HUES48 (cell line): ENCODE measurements at regions not wholly inside any gene's neighbourhood (a gene's known extent, or its start where the extent isn't known, plus 50 kb on each side); places are given as distances from the start of the nearest gene placed in this dataset.
"Not testable (repeated sequence)": the region's sequence is repeated elsewhere in the genome, so short reads cannot be mapped to it uniquely, and the experiment has no call there.

Source experiments
- H3K27ac ChIP-seq: one replicate; pipeline ENCODE4 v1.7.0; 2013; ENCODE audit warnings: low read depth, low read length, inconsistent platforms
- H3K27me3 ChIP-seq: 2 replicates; pipeline ENCODE4 v1.6.1; 2013; ENCODE audit warnings: mild to moderate bottlenecking, low read length; ENCODE audit not compliant: control insufficient read depth, insufficient read depth
- H3K36me3 ChIP-seq: 2 replicates; pipeline ENCODE4 v1.6.1; 2013; ENCODE audit warnings: low read length; ENCODE audit not compliant: control insufficient read depth, insufficient read depth
- H3K4me1 ChIP-seq: 2 replicates; pipeline ENCODE4 v1.6.1; 2013; ENCODE audit warnings: mild to moderate bottlenecking, low read length; ENCODE audit not compliant: control insufficient read depth, insufficient read depth
- H3K4me3 ChIP-seq: 2 replicates; pipeline ENCODE4 v1.5.1; 2013; ENCODE audit warnings: mild to moderate bottlenecking, low read depth, low read length
- H3K9ac ChIP-seq: 2 replicates; pipeline ENCODE4 v1.6.1; 2013; ENCODE audit warnings: mild to moderate bottlenecking, low read depth, low read length, moderate library complexity
- H3K9me3 ChIP-seq: 2 replicates; pipeline ENCODE4 v1.6.1; 2013; ENCODE audit warnings: low read length; ENCODE audit not compliant: control insufficient read depth, insufficient read depth

DNA sequence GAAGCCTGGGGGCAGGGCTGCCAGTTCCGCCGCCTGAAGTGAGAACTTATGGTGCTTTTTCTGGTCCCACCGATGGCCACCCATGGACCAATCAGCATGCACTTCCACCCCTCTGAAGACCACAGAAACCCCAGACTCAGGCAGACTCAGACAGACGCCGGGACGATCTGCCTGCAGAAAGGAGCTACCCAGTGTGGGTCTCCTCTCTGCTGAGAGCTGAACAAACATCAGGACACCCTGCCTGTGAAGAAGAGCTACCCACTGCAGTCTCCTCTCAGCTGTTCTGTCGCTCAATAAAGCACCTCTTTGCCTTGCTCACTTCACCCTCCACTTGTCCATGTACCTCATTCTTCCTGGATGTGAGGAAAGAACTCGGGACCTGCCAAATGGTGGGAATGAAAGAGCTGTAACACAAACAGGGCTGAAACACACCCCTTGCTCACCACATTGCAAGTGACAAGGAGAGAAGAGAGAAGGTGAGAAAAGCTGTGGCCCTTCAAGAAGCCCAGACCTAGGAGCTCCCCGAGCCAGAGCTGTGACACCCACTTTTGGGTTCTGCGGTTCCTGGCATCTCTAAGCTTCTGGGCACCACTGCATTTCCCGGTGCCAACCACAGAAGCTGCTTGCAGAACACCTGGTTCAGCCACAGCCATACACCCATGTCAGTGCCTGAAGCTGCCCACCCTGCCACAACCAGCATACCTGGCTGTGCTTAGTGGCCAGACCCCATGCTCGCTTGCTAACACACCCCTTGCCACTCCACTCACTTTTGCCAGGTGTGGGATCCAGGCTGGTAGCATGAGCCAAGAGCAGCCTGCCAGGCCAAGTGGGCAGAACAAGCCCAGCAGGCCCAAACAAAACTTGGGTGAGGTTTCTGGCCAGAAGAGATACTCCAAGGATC lies 114.3 kb upstream of the TSLP start:
- Histone ChIP-seq H3K36me3 (no peaks in the 10 kb centered on the region), H3K9ac (no peak overlapping the region), H3K9me3 (no peaks in the 10 kb centered on the region; the same call in 1 of the 2 replicates), H3K27ac (no peak overlapping the region), H3K27me3 (no peaks in the 10 kb centered on the region), H3K4me1 (no peaks in the 10 kb centered on the region), H3K4me3 (no peak overlapping the region)

DNA sequence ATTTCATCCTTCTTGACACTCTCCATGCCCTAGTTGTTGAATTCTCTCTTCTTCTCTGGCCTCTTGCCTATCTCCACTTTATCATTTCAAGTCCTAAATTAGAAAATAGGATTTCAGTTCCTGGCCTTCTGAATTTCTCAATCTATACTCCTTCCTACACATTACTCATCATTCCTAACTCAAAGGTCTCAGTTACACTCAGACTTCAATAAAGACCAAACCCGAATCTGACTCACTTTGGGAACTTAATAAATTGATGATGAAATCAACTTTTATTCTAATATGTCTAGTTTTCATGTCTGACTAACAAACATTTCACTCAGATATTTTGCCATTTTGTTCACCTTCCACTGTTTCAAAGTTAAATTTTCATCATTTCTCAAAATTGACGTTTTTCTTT lies 113.6 kb upstream of the TSLP start:
- H3K9me3 ChIP-seq, result no peaks in the 10 kb centered on the region; the same call in 1 of the 2 replicates
- H3K27me3 ChIP-seq, result no peaks in the 10 kb centered on the region
- H3K4me3 ChIP-seq, result no peak overlapping the region
- H3K9ac ChIP-seq, result no peak overlapping the region
- H3K27ac ChIP-seq, result no peak overlapping the region
- H3K36me3 ChIP-seq, result no peaks in the 10 kb centered on the region
- no peaks in the 10 kb centered on the region for H3K4me1 ChIP-seq

DNA sequence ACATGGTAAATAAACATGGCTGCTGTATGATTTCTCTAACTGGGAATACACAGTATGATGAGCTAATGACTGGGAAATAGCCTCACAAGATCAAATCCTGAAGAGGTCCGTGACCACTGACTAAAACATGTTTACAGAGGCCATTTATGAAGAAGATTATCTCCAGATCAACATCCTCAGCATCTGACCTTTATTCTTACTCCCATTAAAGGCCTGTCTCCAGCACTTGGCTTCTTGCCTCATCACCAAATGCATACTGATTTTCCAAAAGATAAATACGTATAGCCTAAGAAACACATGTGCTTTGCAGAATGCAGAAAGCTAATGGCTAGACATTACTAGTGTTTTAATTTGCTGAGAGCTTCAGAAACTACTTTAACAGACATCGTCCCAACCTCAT lies 108.0 kb upstream of the TSLP start:
- Histone ChIP-seq H3K27me3 (no peaks in the 10 kb centered on the region), H3K4me3 (no peak overlapping the region), H3K36me3 (no peaks in the 10 kb centered on the region), H3K9ac (no peak overlapping the region), H3K9me3 (no peaks in the 10 kb centered on the region), H3K27ac (no peak overlapping the region), H3K4me1 (no peaks in the 10 kb centered on the region)

DNA sequence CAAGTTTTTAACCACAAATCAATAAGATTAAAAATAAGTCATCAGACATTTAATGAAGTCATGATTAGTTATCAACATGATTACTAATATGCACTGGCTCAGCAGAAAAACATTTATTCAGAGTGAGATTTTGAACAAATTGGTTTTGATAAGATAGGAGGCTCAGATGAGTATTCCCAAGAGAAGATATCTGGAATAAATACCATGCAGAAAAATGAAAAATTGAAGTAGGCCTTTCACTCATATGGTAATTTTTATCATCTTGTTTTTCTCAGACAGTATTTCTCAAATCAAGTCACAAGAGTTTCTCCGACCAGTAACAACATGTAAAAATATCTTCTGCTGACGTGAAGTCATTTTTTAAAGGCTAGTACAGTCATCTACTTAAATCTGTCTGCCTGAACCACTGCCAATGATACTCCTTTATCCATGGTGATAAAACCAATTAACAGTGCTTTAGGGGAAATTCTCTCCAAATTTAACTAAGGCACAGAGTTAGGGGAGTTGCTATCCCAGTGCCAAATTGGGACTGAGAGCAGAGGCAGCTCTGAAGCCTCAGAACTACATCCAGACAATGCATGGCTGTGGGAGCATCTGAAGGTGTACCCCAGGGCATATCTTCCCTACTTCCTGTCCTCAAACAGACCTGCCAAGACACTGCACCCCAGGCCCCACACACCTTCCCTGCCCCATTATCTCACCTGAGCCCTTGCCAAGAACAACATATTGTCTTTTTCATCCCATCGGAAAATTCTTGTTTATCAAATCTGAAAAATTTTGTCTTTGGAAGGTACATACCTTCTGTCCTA lies 105.5 kb upstream of the TSLP start:
- Histone ChIP-seq H3K27ac (no peak overlapping the region), H3K4me1 (no peaks in the 10 kb centered on the region)

DNA sequence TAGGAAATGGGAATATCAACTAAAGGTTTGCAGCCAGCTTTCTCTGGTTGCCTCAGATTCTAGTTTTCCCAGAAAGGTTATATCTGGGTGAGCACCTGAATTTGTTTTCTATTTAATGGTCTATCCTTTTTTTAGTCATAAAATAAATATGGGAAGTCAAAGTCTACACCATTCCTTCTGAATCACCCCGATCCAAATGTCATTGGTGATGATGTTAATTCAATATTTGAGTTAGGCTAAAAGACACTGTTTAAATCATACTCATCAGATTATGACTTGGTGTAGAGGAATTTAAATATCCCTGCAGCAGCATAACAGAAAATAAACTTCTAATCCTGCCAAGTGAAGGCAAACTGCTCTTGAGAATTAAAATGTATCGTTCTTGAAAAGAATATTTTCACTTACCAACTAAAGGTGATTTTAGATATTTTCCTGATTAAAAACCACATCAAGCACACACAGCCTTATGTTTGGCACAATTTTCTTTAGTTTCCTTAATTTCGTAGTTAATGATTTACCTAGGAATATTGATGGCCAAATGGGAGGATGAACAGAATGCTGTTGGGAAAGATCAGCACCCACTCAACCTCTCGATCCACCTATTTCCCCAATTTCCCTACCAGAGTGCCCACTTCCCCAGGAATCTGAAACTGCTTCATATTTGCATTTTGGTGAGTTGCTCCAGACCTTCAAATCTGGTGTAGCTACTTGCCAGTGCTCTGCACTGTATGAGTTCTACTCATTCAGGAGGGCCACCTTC lies 103.1 kb upstream of the TSLP start:
- no peaks in the 10 kb centered on the region for H3K9me3 ChIP-seq
- H3K36me3 ChIP-seq, result no peaks in the 10 kb centered on the region
- H3K27me3 ChIP-seq, result no peaks in the 10 kb centered on the region
- H3K9ac ChIP-seq, result no peak overlapping the region
- H3K4me1 ChIP-seq, result peaks cover 3% of the 10 kb centered on the region; the same call in 1 of the 2 replicates
- no peak overlapping the region for H3K27ac ChIP-seq
- H3K4me3 ChIP-seq, result no peak overlapping the region

More for the DNA sequence above, 105.5 kb upstream of the TSLP start:
- Histone ChIP-seq H3K36me3 (no peaks in the 10 kb centered on the region), H3K9ac (no peak overlapping the region), H3K4me3 (no peak overlapping the region), H3K27me3 (no peaks in the 10 kb centered on the region), H3K9me3 (no peaks in the 10 kb centered on the region)

GRCh38 chr5:110969502-110969901 lies 102.0 kb upstream of the TSLP start:
- H3K27ac ChIP-seq, result no peak overlapping the region
- H3K4me3 ChIP-seq, result no peak overlapping the region
- no peaks in the 10 kb centered on the region for H3K27me3 ChIP-seq
- H3K9ac ChIP-seq, result no peak overlapping the region
- no peaks in the 10 kb centered on the region for H3K36me3 ChIP-seq
- H3K9me3 ChIP-seq, result no peaks in the 10 kb centered on the region
- peaks cover 3% of the 10 kb centered on the region; the same call in 1 of the 2 replicates for H3K4me1 ChIP-seq

DNA sequence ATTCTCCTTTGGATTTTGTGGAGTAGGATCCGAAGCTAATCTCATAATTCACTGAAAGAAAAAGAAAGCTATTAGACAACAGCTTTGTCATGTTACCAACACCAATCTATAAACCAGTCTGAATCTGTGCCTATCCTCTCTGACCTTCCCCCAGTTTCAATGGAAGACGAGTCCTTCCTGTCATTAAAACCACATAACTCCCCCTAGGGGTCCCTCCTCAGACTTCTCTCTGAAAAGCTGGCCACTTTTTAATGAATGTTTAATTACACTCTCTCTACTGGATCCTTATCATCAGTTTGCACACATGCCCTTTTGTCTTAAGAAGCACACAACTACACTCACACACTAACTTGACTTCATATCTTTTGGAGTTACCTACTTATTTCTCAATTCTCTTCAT lies 98.0 kb upstream of the TSLP start:
- H3K4me3 ChIP-seq, result no peak overlapping the region
- no peaks in the 10 kb centered on the region for H3K9me3 ChIP-seq
- H3K27me3 ChIP-seq, result no peaks in the 10 kb centered on the region
- H3K36me3 ChIP-seq, result no peaks in the 10 kb centered on the region
- peaks cover 3% of the 10 kb centered on the region; the same call in 1 of the 2 replicates for H3K4me1 ChIP-seq
- no peak overlapping the region for H3K27ac ChIP-seq
- no peak overlapping the region for H3K9ac ChIP-seq

DNA sequence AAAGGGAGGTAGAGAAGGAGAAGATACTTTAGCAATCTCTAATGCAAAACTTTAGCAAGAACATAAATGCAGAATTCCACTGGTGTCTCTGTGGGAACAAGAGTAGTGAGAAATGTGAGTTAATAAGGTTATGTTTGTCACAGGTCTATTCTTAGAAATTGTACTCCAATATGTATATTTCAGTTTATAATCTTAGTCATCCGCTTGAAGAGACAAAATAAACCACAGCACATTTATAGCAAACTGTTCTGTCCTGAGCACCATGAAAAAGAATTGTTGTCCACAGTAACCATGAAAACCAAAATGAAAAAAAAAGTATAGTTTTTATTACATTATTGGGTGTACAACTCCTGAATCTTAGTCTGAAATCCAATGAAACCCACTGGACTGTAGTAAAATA lies 93.6 kb upstream of the TSLP start:
- no peak overlapping the region for H3K4me3 ChIP-seq
- H3K36me3 ChIP-seq, result no peaks in the 10 kb centered on the region
- no peaks in the 10 kb centered on the region for H3K4me1 ChIP-seq
- no peak overlapping the region for H3K9ac ChIP-seq
- H3K27ac ChIP-seq, result no peak overlapping the region
- H3K9me3 ChIP-seq, result no peaks in the 10 kb centered on the region
- no peaks in the 10 kb centered on the region for H3K27me3 ChIP-seq

DNA sequence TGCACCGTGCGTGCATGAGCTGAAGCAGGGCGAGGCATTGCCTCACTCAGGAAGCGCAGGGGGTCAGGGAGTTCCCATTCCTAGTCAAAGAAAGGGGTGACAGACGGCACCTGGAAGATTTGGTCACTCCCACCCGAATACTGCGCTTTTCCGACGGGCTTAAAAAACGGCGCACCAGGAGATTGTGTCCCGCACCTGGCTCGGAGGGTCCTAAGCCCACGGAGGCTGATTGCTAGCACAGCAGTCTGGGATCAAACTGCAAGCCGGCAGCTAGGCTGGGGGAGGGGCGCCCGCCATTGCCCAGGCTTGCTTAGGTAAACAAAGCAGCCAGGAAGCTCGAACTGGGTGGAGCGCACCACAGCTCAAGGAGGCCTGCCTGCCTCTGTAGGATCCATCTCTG lies 85.6 kb upstream of the TSLP start:
- not testable (repeated sequence) for H3K4me1 ChIP-seq, H3K36me3 ChIP-seq, H3K27ac ChIP-seq, H3K9me3 ChIP-seq, H3K9ac ChIP-seq, H3K4me3 ChIP-seq, H3K27me3 ChIP-seq

- H3K36me3 ChIP-seq, H3K9me3 ChIP-seq, H3K9ac ChIP-seq, H3K4me3 ChIP-seq, H3K27ac ChIP-seq, H3K4me1 ChIP-seq, H3K27me3 ChIP-seq: not testable (repeated sequence)
These were observed 83.9 kb upstream of the TSLP start for GRCh38 chr5:110987573-110987972.
